ENCODE measurements at regions not wholly inside any gene's neighbourhood (a gene's known extent, or its start where the extent isn't known, plus 50 kb on each side); places are given as distances from the start of the nearest gene placed in this dataset.

- H3K4me1 Mint-ChIP-seq: no peaks in the 10 kb centered on the region
- H3K4me1 ChIP-seq (ENCODE audit: control insufficient read depth in 1 of 2, insufficient read depth in 2 of 2, low read length in 2 of 2): no peaks in the 10 kb centered on the region
- no CpG with 5 or more reads among the region's 6 CpGs for WGBS (ENCODE audit: insufficient coverage)
- H3K9me3 Mint-ChIP-seq: peaks cover 0 to 5% (median 2%) of the 10 kb centered on the region in 7 donors
- H3K79me2 ChIP-seq (ENCODE audit: insufficient read depth, low read length): no peaks in the 10 kb centered on the region
- no peak overlapping the region for H3K9ac ChIP-seq (ENCODE audit: insufficient read depth, low read length, poor library complexity, severe bottlenecking)
- no peaks in the 10 kb centered on the region for H3K9me3 ChIP-seq (replicated peaks in 1 of 2; ENCODE audit: control insufficient read depth in 1 of 2, insufficient read depth in 1 of 2, low read length in 2 of 2)
- TF ChIP-seq CTCF (IDR thresholded peaks at IDR 0.05): no peak
- H3K36me3 ChIP-seq (replicated peaks in 1 of 2; ENCODE audit: control insufficient read depth in 1 of 2, insufficient read depth in 2 of 2, low read length in 2 of 2): no peaks in the 10 kb centered on the region
- H3K4me3 ChIP-seq (replicated peaks in 1 of 3; ENCODE audit: low read depth in 2 of 3, low read length in 3 of 3): no peak overlapping the region
- H3K27me3 Mint-ChIP-seq (ENCODE audit: low read depth in 3 of 3): peaks cover 2 to 5% (median 3%) of the 10 kb centered on the region in 3 donors
- DNase-seq: no peak
- no peaks in the 10 kb centered on the region for H4K20me1 ChIP-seq (ENCODE audit: insufficient read depth, low read length)
- no peak overlapping the region for H3K27ac Mint-ChIP-seq
- H3K27ac ChIP-seq (ENCODE audit: low read depth in 1 of 2, low read length in 2 of 2): no peak overlapping the region
- intact Hi-C loops (cut with micrococcal nuclease): no loop called here
- no peak overlapping the region for H3K4me3 Mint-ChIP-seq
- H3K36me3 Mint-ChIP-seq: no peaks in the 10 kb centered on the region
- no peaks in the 10 kb centered on the region for H3K27me3 ChIP-seq (ENCODE audit: control insufficient read depth in 2 of 2, insufficient read depth in 2 of 2, low read length in 2 of 2)
- H2AFZ ChIP-seq (ENCODE audit: insufficient read depth, low read depth, low read length, poor library complexity, severe bottlenecking): no peak overlapping the region
- no peak overlapping the region for H3K4me2 ChIP-seq (replicated peaks; ENCODE audit: extremely low read depth, low read length, poor library complexity, severe bottlenecking)
These were observed 131.8 kb upstream of the SLC7A14 start for GRCh38 chr3:170717410-170718402.

GRCh38 chr3:170716172-170716805, 130.4 kb upstream of the SLC7A14 start:
- Histone ChIP-seq H3K4me2 (replicated peaks; ENCODE audit: extremely low read depth, low read length, poor library complexity, severe bottlenecking) (no peak overlapping the region), H3K9me3 (replicated peaks in 1 of 2; ENCODE audit: control insufficient read depth in 1 of 2, insufficient read depth in 1 of 2, low read length in 2 of 2) (no peaks in the 10 kb centered on the region), H3K27me3 (ENCODE audit: control insufficient read depth in 2 of 2, insufficient read depth in 2 of 2, low read length in 2 of 2) (no peaks in the 10 kb centered on the region), H3K27ac (ENCODE audit: low read depth in 1 of 2, low read length in 2 of 2) (no peak overlapping the region), H3K4me1 (ENCODE audit: control insufficient read depth in 1 of 2, insufficient read depth in 2 of 2, low read length in 2 of 2) (no peaks in the 10 kb centered on the region), H3K79me2 (ENCODE audit: insufficient read depth, low read length) (no peaks in the 10 kb centered on the region), H3K9ac (ENCODE audit: insufficient read depth, low read length, poor library complexity, severe bottlenecking) (no peak overlapping the region), H2AFZ (ENCODE audit: insufficient read depth, low read depth, low read length, poor library complexity, severe bottlenecking) (no peak overlapping the region), H3K4me3 (replicated peaks in 1 of 3; ENCODE audit: low read depth in 2 of 3, low read length in 3 of 3) (no peak overlapping the region), H4K20me1 (ENCODE audit: insufficient read depth, low read length) (no peaks in the 10 kb centered on the region), H3K36me3 (replicated peaks in 1 of 2; ENCODE audit: control insufficient read depth in 1 of 2, insufficient read depth in 2 of 2, low read length in 2 of 2) (no peaks in the 10 kb centered on the region)
- Mint-ChIP-seq H3K27me3 (ENCODE audit: low read depth in 3 of 3) (peaks cover 2 to 5% (median 3%) of the 10 kb centered on the region in 3 donors), H3K27ac (no peak overlapping the region), H3K9me3 (peaks cover under 1 to 8% (median 2%) of the 10 kb centered on the region in 7 donors), H3K4me3 (no peak overlapping the region), H3K4me1 (no peaks in the 10 kb centered on the region), H3K36me3 (no peaks in the 10 kb centered on the region)
- no peak for DNase-seq
- intact Hi-C loops (cut with micrococcal nuclease): no loop called here
- WGBS (ENCODE audit: insufficient coverage): 80% methylated on average over 5 of the region's 5 CpGs
- no peak for TF ChIP-seq CTCF (IDR thresholded peaks at IDR 0.05)
